Stimulated activated CD8-positive, alpha-beta memory T cell treated with anti-CD3 and anti-CD28 coated beads, Interleukin-12 subunit alpha, Interleukin-12 subunit beta, amount 100 ng/mL, for 24 hours (primary cell): ENCODE measurements at regions not wholly inside any gene's neighbourhood (a gene's known extent, or its start where the extent isn't known, plus 50 kb on each side); places are given as distances from the start of the nearest gene placed in this dataset.
A peak's percentile ranks its signal among the peaks of the same experiment; 100 is the strongest.

Source experiments
- DNase-seq: peaks from one replicate; pipeline ENCODE4 v3.0.0-alpha.2; 2020; ENCODE audit errors: extremely low read depth

DNA sequence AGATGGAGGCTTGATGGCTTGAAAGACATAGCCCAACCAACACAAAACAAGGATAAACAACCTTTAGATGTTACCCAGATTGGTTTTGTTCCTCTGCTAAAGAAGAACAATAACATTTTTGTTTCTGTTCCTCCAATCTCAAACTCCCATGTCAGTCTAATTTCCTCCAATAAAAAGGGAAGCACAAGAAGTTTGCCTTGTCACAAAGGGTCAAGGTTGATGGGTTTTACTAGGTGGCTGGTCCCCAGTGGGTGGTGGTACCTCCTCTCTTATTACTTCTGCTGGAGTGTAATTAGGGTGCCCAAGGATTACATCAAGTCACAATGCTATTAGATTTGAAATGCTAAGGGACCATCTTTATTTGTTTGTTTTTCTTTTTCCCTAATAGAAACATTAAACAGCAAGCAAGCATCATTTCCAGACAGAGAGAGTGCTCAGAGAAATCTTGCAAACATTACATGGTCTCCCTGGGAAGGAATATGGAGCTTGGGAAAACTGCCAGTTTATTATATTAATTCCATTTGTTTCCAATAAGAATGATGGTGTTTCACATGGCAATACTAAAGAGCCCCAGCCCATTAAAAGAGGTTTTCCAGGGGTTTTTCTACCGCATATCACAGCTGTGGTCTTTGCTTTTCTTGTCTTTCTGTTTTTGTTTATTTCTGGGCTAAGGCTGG lies 78.3 kb upstream of the AOAH start:
- no peak for DNase-seq

DNA sequence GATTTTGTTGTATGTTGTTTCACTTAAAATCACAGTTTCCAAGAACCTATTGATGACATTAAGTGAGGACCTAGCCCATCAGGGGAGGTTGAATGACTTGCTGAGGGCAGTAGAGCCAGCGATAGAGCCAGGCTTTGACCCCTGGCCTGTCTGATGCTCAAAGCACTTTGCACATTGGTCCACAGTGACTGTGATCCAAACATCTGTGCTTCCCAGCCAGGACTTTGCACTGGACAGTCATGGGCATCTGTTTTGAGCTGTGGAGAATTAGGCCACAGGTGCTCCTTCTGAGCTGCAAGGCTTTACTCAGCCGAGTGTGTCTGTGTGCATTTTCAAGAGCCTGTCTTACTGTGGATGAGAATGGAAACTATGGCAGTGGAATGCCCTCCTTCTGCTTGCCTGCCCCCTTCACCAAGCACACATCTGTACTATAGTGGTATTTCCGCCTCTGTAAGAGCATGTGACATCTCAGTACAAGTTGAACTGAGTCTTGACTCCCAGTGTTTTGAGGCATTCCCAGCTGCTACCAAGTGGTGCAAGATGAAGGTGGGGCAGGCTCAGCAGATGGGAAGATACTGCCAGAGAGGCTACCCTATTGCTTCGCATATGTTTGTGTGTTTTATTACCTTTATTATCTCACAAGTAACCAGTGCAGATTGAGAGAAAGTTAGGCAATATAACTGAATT lies 72.7 kb upstream of the AOAH start:
- DNase-seq: no peak

DNA sequence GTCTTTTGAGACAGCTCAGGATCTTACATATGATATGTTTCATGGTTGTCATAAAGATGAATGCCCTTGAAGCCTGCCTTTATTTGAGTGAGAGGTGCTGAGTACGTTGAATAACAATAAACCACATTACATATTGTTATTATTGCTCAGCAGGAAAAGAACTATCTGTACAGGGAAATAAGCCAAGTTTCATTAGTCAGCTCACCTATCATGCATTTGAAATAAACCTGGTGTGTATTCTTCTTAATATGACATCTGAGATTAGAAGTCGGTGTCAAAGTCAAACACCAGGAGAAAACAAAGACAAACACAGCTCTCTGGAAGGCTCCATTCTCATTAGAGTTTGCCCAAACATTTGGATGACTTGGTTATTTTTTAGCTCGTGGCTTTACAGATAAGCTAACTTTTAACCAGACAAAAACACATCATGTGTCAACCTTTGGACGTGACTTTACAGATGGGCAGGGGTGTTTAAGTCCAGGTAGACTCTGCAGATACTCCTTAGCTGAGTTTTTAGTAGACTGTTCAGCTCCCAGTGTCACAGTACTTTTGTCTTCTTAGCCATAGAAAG lies 71.2 kb upstream of the AOAH start:
- no peak for DNase-seq

DNA sequence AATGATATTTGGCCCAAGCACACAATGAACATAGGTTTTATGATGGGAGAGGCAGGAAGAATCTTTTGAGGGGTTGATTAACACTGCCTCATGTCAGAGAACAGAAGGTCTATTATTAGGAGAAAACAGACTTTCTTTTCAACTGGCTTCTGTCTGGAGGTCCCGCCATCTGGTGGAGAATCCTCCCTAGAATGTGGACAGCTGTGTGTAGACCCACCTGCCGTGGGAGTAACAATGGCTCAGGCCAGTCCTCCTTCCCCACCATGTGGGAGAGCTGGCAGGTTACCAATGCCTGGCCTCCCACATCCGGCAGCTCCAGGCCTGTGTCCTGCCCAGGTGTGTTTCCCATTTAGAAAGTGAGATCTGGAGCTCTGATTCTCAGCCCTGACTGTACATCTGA lies 70.4 kb upstream of the AOAH start:
- DNase-seq: no peak

DNA sequence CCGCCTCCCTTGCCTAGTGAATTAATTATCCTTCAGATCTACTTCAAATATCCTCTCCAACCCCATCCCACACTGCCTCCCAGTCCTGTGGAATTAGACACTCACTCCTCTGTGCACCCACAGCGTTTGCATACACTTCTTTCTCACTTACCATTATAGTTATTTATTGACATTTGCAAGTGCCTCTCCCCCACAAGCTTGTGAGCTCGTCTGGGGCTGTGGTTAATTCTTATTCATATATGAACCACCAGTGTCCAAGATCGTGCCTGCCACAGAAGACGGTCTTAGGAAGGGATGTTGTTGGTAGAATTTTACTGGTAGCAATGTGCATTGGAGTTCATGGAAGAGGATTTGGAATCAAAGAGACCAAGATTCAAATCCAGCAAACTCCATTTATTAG lies 68.1 kb upstream of the AOAH start:
- DNase-seq: no peak

DNA sequence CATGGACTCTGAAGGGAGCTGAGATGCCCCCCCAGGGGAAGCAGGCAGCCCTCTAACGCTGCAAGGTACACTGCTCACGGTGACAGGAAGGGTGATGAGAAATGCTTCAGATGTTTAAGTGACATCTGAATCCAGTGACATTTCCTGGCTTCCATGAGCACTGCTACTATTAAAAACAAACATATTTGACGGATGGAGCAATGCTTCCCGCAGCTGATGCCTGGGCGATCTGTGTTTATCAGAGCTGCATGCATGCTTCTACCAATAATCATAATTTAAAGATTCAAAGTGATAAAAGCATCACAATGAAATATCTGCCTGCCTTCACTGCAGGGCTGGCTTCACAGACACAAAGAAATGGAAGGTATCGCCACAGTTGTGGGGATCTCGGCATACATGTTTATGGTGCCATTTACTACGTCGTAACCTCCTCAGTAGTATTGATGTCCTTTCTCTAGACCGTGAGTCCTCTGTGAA lies 66.1 kb upstream of the AOAH start:
- DNase-seq: no peak

DNA sequence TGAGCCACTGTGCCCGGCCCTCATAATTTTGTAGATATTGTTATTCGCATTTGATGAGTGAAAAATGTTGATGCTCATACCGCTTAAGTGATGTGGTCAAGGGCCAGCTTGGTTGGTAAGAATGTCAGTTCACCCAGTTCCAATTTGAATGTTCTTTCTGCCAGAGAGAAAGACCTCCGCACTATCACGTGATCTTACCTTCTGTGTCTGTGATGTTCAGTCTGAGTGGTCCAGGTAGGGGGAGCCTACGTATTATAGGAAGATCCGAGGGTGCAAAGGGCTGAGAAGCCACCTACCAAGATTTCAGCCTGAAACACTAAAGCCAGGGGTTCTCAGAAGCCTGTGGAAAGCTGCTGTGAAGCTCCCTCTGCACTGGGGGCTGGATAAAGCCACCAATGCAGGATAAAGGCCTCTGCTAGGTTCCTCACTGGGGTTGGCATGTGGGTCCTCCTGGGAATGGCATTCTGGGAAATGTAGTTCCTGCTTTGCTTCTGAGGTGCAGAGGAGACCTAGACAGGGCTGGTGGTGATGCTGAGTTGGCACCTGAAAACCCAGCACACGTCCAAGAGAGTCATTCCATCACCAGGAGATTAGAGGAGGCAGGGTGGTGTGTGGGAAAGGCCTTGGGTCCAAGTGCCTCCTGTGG lies 64.7 kb upstream of the AOAH start:
- no peak for DNase-seq

DNA sequence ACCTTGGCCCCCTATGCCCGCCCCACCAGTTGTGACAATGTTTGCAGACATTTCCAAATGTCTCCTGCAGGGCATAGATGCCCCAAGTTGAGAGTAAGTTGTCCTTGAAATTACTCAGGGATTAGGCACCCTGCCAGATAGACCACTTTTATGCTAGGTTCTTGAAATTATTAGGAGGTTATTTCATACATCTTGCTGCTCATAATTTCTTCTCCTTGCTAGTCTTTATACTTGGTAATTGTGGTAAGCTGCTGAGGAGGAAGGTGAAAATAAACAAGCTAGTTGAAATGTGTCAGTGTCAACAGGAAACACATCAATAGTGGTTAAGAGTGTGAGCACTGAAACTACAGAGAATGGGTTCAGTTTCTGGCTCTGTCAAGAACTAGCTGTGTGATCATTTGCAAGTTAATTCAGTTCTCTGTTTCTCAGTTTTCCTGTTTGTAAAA lies 63.7 kb upstream of the AOAH start:
- no peak for DNase-seq

DNA sequence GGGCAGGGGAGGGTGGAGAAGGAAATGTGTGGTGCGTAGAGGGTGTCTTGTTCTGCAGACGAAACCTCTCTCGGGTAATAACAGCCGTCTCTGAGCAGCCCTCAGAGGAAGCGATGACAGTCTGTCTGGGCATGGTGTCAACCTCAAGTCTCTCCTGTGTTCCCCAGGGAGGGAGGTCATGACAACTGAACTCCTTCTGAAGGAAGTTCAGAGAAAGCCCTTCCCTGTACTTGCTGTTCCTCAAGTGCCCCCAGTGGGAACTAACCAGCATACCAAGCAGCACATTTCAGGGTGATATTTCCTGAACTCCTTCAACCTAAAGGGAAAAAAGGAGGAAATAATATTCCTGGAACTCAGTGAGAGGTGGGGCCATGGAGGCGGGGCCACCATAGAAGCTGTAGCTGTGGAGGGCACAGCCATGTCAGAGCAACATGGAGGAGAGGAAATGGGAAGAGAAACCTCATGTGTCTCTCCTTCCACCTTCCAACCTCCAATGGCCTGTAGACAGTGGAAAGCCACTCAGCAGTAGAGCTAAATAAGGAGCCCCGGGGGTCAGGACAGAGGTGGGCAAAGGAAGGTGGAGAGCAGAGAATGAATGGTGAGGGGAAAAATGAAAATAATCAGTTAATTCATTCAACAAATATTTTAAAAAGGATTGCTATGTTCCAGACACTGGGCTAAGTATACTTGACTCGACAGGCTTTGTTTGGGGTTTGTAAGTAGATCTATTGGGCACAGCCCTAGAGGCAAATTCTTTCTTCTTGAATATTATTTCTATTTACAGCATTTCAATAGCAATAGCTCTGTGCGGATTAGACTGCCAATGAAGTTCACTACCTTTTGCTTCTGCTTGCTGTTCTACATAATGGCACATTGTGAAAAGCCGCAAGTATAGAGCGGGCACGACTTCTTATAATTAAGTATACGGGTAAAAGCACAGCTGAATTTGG lies 61.0 kb upstream of the AOAH start:
- peak; percentile 28 for DNase-seq

DNA sequence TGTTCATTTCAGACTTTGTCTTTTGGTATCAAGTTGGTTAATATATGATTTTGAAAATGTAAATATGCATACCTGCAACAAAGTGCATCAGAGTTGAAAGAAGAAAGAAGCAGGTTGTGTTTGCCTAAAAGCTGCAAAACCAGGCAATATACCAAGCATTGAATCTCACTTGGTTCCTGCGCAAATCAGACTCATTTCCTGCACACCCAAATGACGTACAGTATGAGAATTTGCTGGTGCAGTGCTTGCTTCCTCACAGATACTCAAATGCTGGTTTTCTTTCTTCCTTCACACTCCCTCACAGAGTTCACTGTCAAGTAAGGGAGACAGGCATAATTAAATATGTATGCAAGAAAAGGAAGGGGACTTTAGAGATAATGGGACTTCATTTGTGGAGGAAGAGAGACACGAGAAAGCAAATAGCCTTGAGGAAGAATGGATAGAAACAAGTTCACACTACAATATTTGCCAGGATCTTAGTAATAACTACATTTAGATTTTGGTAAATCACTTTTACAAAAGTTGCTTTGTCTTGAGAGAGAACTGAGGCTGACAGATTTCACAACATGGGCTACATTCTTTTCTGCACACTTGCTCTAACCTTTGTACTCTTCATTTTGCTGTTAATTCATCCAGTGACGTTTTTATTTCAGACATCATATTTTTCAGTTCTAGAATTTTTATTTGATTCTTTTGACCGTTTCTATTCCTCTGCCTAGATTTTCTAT lies 56.9 kb upstream of the AOAH start:
- DNase-seq: no peak

DNA sequence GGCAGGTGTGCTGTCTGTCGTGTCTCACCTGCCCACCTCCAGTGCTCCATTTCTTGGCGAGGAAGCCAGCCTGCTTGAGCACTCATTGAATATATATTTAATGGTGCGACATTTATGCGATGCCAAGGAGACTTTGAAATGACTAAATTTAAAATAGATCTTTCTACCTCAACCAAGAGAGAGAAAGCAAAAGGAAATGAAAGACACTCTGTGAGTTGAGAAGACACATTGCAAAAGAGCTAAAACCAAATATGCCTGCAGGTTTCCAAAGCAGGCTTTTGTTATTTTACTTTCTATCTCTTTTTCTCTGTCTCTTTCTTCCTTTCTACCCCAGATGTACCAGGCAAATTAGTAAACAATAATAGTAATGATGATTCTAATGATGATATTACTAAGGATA lies 53.6 kb upstream of the AOAH start:
- no peak for DNase-seq

DNA sequence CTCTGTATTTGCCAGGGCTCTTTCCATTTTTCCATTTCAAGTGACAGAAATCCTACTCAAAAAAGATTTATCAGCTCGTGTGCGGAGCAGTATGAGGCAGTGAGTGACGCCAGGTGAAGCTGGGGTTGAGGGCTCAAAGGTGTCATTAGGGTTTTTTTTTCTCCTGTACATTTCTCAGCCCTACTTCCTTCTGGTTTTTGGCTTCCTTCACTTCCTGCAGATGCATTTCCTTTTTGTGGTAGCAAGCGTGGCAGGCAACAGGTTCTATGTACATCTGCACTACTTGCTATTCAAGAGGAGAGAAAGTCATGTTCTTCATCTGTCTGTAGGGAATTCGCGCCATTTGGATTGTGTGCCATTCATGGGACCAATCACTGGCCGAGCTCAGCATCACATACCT lies 52.8 kb upstream of the AOAH start:
- no peak for DNase-seq

DNA sequence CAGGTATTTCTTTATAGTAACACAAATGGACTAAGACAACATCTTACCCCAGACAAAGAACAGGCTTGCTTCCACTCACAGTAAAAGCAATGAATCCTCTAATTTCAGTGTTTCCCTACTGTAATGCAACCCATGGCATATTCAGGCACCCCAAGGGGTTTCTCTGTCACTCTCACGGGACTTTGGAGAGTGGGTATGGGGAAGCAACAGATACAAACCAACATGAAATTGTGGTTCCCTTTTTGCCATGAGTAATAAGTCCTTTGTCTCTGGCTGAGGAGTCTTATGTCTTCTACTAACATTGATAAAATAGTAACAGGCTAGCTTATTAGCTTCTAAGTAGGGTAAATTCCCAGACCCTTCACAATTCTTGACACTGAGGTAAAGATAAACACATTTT lies 51.4 kb upstream of the AOAH start:
- no peak for DNase-seq

DNA sequence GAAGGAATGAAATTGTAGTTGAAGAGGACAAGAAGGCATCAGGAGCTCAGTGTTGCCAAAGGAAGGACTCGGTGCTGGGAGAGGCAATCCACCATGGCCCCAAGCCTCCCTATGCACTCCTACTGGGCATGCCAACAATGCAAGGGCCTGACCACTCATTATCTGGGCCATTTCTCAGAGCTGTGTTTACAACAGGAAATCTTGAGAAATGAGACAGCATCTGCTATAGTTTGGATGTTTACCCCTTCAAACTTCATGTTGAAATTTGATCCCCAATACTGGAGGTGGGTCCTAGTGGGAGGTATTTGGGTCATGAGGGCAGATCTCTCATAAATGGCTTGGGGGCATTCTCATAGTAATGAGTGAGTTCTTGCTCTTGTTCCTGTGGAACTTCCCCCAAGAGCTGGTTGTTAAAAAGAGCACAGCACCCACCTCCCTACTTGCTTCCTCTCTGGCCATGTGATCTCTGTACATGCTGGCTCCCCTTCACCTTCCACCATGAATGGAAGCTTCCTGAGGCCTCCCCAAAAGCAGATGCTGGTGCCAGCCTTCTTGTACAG lies 50.8 kb upstream of the AOAH start:
- DNase-seq: no peak
